Kidney epithelial cell (primary cell): ENCODE measurements at regions not wholly inside any gene's neighbourhood (a gene's known extent, or its start where the extent isn't known, plus 50 kb on each side); places are given as distances from the start of the nearest gene placed in this dataset.
A peak's percentile ranks its signal among the peaks of the same experiment; 100 is the strongest.
"Not testable (repeated sequence)": the region's sequence is repeated elsewhere in the genome, so short reads cannot be mapped to it uniquely, and the experiment has no call there.

Experiments
- DNase-seq: peaks from one replicate; pipeline ENCODE4 v3.0.0-alpha.2; 2010; ENCODE audit warnings: low read depth
- H3K27me3 ChIP-seq: 2 replicates; pipeline ENCODE4 v1.6.0; 2011; ENCODE audit warnings: low read length; ENCODE audit not compliant: control insufficient read depth, insufficient read depth
- H3K36me3 ChIP-seq: 2 replicates; pipeline ENCODE4 v1.5.1; 2011; ENCODE audit warnings: low read length; ENCODE audit not compliant: control insufficient read depth, insufficient read depth
- H3K4me3 ChIP-seq: 2 replicates; pipeline ENCODE4 v1.5.1; 2011; ENCODE audit warnings: low read depth, mild to moderate bottlenecking, control low read depth, low read length
- TF ChIP-seq, protein P1 (sequence below): IDR thresholded peaks from 2 replicates; pipeline ENCODE4 v1.5.1; 2011; ENCODE audit warnings: mild to moderate bottlenecking, moderate library complexity, low read length, control low read depth, inconsistent platforms; ENCODE audit not compliant: insufficient read depth, poor library complexity, severe bottlenecking

DNA sequence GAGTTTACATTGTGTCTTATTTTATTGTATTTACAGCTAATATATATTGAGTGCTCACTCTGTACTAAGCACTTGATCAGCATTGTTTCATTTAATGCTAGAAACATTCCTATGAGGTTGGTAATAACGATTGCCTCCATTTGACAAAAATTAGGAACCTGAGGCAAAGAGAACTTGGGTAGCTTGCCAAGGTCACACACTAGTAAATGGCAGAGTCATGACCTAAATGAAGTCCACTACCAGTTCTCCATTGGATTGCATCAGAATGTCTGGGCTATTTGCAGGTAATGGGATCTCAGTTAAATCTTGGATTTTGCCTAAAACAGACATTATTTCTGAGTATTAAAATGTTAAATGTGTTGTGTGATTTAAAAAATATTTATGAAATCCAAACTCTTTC, 65.8 kb upstream of the CRIM1 start:
- no peak overlapping the region for H3K4me3 ChIP-seq
- DNase-seq = no peak
- TF ChIP-seq, protein P1, sequence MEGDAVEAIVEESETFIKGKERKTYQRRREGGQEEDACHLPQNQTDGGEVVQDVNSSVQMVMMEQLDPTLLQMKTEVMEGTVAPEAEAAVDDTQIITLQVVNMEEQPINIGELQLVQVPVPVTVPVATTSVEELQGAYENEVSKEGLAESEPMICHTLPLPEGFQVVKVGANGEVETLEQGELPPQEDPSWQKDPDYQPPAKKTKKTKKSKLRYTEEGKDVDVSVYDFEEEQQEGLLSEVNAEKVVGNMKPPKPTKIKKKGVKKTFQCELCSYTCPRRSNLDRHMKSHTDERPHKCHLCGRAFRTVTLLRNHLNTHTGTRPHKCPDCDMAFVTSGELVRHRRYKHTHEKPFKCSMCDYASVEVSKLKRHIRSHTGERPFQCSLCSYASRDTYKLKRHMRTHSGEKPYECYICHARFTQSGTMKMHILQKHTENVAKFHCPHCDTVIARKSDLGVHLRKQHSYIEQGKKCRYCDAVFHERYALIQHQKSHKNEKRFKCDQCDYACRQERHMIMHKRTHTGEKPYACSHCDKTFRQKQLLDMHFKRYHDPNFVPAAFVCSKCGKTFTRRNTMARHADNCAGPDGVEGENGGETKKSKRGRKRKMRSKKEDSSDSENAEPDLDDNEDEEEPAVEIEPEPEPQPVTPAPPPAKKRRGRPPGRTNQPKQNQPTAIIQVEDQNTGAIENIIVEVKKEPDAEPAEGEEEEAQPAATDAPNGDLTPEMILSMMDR = no peak
- no peaks in the 10 kb centered on the region for H3K27me3 ChIP-seq
- H3K36me3 ChIP-seq = no peaks in the 10 kb centered on the region

- no peak for DNase-seq
- TF ChIP-seq, protein P1 = no peak
- no peaks in the 10 kb centered on the region for H3K36me3 ChIP-seq
- no peak overlapping the region for H3K4me3 ChIP-seq
- no peaks in the 10 kb centered on the region for H3K27me3 ChIP-seq
These were observed 68.0 kb upstream of the CRIM1 start for GRCh38 chr2:36287363-36288275.

- not testable (repeated sequence) for H3K36me3 ChIP-seq, DNase-seq, H3K4me3 ChIP-seq, H3K27me3 ChIP-seq
These were observed 76.1 kb upstream of the CRIM1 start for GRCh38 chr2:36279506-36279905.

- no peak for DNase-seq
- H3K36me3 ChIP-seq = no peaks in the 10 kb centered on the region
- H3K27me3 ChIP-seq = no peaks in the 10 kb centered on the region
- TF ChIP-seq, protein P1 = no peak
- H3K4me3 ChIP-seq = no peak overlapping the region
These were observed 77.6 kb upstream of the CRIM1 start for GRCh38 chr2:36277881-36278523.

DNA sequence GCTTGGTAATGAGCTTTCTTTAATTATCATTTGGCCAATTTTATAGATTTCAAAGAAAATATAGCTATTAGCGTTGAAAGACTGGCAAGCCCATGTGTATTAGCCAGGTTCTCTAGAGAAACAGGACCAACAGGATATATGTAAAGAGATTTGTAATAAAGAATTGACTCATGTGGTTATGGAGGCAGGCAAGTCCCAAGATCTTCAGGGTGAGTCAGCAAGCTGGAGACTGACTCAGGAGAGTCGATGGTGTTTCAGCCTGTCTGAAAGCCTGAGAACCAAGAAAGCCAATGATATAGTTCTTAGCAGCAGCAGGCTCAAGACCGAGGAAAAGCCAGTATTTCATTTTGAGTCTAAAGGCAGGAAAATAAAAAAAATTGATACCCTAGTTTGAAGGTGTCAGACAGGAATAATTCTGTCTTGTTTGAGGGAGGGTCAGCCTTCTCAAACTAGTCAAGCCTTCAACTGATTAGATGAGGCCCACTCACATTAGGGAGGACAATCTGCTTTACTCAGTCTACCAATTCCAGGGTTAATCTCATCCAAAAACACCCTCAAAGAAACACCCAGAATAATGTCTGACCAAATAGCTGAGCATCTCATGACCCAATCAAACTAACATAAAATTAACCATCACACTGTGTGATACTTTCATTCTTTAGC, 78.3 kb upstream of the CRIM1 start:
- peak; percentile 62 for DNase-seq

More for the DNA sequence above, 78.3 kb upstream of the CRIM1 start:
- H3K4me3 ChIP-seq = no peak overlapping the region
- no peaks in the 10 kb centered on the region for H3K27me3 ChIP-seq
- no peaks in the 10 kb centered on the region for H3K36me3 ChIP-seq
- TF ChIP-seq, protein P1 = no peak
